Left lung (tissue), 4 donors: ENCODE measurements at regions not wholly inside any gene's neighbourhood (a gene's known extent, or its start where the extent isn't known, plus 50 kb on each side); places are given as distances from the start of the nearest gene placed in this dataset.

Experiments
- ATAC-seq: fragments of 200-7000 bp; cut with Tn5 transposase; one replicate; pipeline ENCODE4 v1.9.1; 2020; ENCODE audit warnings: moderate library complexity
- DNase-seq, 4 donors: peaks; one replicate each; pipeline ENCODE4 v3.0.0-alpha.2; 2013 to 2020
- H3K27ac ChIP-seq, 2 donors: fragments of 200-600 bp; sonication (generic) in 1 of 2; one replicate each; pipeline versions ENCODE4 v1.5.0 to v1.8.0; 2020 to 2021
- H3K27me3 ChIP-seq, 2 donors: fragments of 200-600 bp; sonication (generic) in 1 of 2; one replicate each; pipeline versions ENCODE4 v1.5.0 to v1.8.0; 2020 to 2021
- H3K36me3 ChIP-seq, 2 donors: fragments of 200-600 bp; sonication (generic) in 1 of 2; one replicate each; pipeline versions ENCODE4 v1.5.0 to v1.8.0; 2020 to 2021
- H3K4me1 ChIP-seq, 2 donors: fragments of 200-600 bp; one replicate each; pipeline ENCODE4 v1.8.0; 2021
- H3K4me3 ChIP-seq, 2 donors: fragments of 200-600 bp; sonication (generic) in 1 of 2; one replicate each; pipeline versions ENCODE4 v1.5.0 to v1.8.0; 2020 to 2021; ENCODE audit warnings: mild to moderate bottlenecking in 1 of 2
- H3K9me3 ChIP-seq, 2 donors: fragments of 200-600 bp; sonication (generic) in 1 of 2; one replicate each; pipeline versions ENCODE4 v1.5.0 to v1.8.0; 2020 to 2021
- CTCF ChIP-seq, 2 donors: fragments of 200-600 bp; sonication (generic) in 1 of 2; IDR thresholded peaks; one replicate each; pipeline versions ENCODE4 v1.5.0 to v1.8.0; 2021; ENCODE audit warnings: antibody characterized with exemption in 2 of 2
- intact Hi-C, 2 donors: fragments of 100-400 bp; cut with DNase I; formaldehyde crosslinking; loops; one replicate each; pipeline versions ENCODE4 v1.11.2 to v1.14.2; 2022
- donor health status: DM: no; HTN: yes; CAD: no.
- donor health status: DM: no; HTN: no; CAD: no.

- no peak for DNase-seq
- H3K4me3 ChIP-seq: no peak overlapping the region
- no peak for TF ChIP-seq CTCF (IDR thresholded peaks at IDR 0.05)
- H3K36me3 ChIP-seq: no peaks in the 10 kb centered on the region
- no peak overlapping the region for H3K27ac ChIP-seq
- no peaks in the 10 kb centered on the region for H3K4me1 ChIP-seq
- ATAC-seq: no peak
- no peaks in the 10 kb centered on the region for H3K27me3 ChIP-seq
- peaks cover 0 to 3% of the 10 kb centered on the region in 2 donors for H3K9me3 ChIP-seq
- intact Hi-C loops: no loop called here
These were observed 150.6 kb upstream of the ANKRD28 start for GRCh38 chr3:15948388-15948787.

GRCh38 chr3:15952543-15953175 is 154.9 kb upstream of the ANKRD28 start:
- ATAC-seq: no peak
- no peak overlapping the region for H3K4me3 ChIP-seq
- TF ChIP-seq CTCF (IDR thresholded peaks at IDR 0.05): no peak
- no peaks in the 10 kb centered on the region for H3K9me3 ChIP-seq
- H3K4me1 ChIP-seq: no peaks in the 10 kb centered on the region
- intact Hi-C loops: no loop called here
- H3K36me3 ChIP-seq: no peaks in the 10 kb centered on the region
- H3K27ac ChIP-seq: no peak overlapping the region
- DNase-seq: no peak
- H3K27me3 ChIP-seq: no peaks in the 10 kb centered on the region

GRCh38 chr3:15953841-15954240 is 156.1 kb upstream of the ANKRD28 start:
- no peak for ATAC-seq
- Histone ChIP-seq H3K4me1 (no peaks in the 10 kb centered on the region), H3K9me3 (no peaks in the 10 kb centered on the region), H3K27ac (no peak overlapping the region), H3K4me3 (no peak overlapping the region), H3K27me3 (no peaks in the 10 kb centered on the region), H3K36me3 (no peaks in the 10 kb centered on the region)
- intact Hi-C loops: no loop called here
- no peak for TF ChIP-seq CTCF (IDR thresholded peaks at IDR 0.05)
- no peak for DNase-seq

- no peak overlapping the region for H3K4me3 ChIP-seq
- ATAC-seq: no peak
- no peak for TF ChIP-seq CTCF (IDR thresholded peaks at IDR 0.05)
- H3K27ac ChIP-seq: no peak overlapping the region
- intact Hi-C loops: no loop called here
- no peaks in the 10 kb centered on the region for H3K4me1 ChIP-seq
- H3K9me3 ChIP-seq: no peaks in the 10 kb centered on the region
- DNase-seq: no peak
- no peaks in the 10 kb centered on the region for H3K36me3 ChIP-seq
- no peaks in the 10 kb centered on the region for H3K27me3 ChIP-seq
These were observed 158.2 kb upstream of the ANKRD28 start for GRCh38 chr3:15955968-15956367.

- Histone ChIP-seq H3K36me3 (no peaks in the 10 kb centered on the region), H3K27ac (no peak overlapping the region), H3K4me1 (no peaks in the 10 kb centered on the region), H3K27me3 (no peaks in the 10 kb centered on the region), H3K4me3 (no peak overlapping the region), H3K9me3 (no peaks in the 10 kb centered on the region)
- DNase-seq (no peak), ATAC-seq (no peak)
- intact Hi-C loops: no loop called here
- no peak for TF ChIP-seq CTCF (IDR thresholded peaks at IDR 0.05)
These were observed 161.1 kb upstream of the ANKRD28 start for GRCh38 chr3:15958692-15959433.
